Sciatic nerve (tissue), 2 donors: ENCODE measurements at regions not wholly inside any gene's neighbourhood (a gene's known extent, or its start where the extent isn't known, plus 50 kb on each side); places are given as distances from the start of the nearest gene placed in this dataset.
A peak's percentile ranks its signal among the peaks of the same experiment; 100 is the strongest.

Source experiments
- ATAC-seq: fragments of 200-7000 bp; cut with Tn5 transposase; one replicate; pipeline ENCODE4 v1.9.1; 2020; ENCODE audit warnings: mild to moderate bottlenecking, moderate library complexity
- DNase-seq: peaks from one replicate; pipeline ENCODE4 v3.0.0-alpha.2; 2020; ENCODE audit warnings: low spot score
- intact Hi-C: fragments of 100-400 bp; cut with DNase I; formaldehyde crosslinking; loops from one replicate; pipeline ENCODE4 v1.14.2; 2022
- donor health status: DM: no; HTN: no; CAD: no.
- donor health status: DM: no; HTN: no; CAD: no.

- DNase-seq: no peak
- intact Hi-C loops: no loop called here
- ATAC-seq: no peak
Observed at GRCh38 chr10:59558066-59558465, 151.6 kb downstream of the SLC16A9 start.

- no peak for ATAC-seq
- DNase-seq: no peak
- intact Hi-C loops: no loop called here
Observed at GRCh38 chr10:59557642-59558041, 152.0 kb downstream of the SLC16A9 start.

- intact Hi-C loops: no loop called here
Observed at GRCh38 chr10:59557052-59557451, 152.6 kb downstream of the SLC16A9 start.

GRCh38 chr10:59553162-59553900 lies 156.3 kb downstream of the SLC16A9 start:
- DNase-seq (no peak), ATAC-seq (no peak)
- intact Hi-C loops: no loop called here

More at GRCh38 chr10:59557052-59557451, 152.6 kb downstream of the SLC16A9 start:
- DNase-seq: no peak
- ATAC-seq: no peak

GRCh38 chr10:59550061-59550460 lies 159.6 kb downstream of the SLC16A9 start:
- ATAC-seq (no peak), DNase-seq (no peak)
- intact Hi-C loops: no loop called here

GRCh38 chr10:59538623-59539022 lies 171.0 kb downstream of the SLC16A9 start:
- ATAC-seq: no peak
- intact Hi-C loops: no loop called here
- no peak for DNase-seq

GRCh38 chr10:59537501-59537900 lies 172.1 kb downstream of the SLC16A9 start:
- intact Hi-C loops: no loop called here
- ATAC-seq (no peak), DNase-seq (no peak)

GRCh38 chr10:59536167-59537014 lies 173.3 kb downstream of the SLC16A9 start:
- DNase-seq (no peak), ATAC-seq (peak; percentile 99)
- intact Hi-C loops: no loop called here

- no peak for DNase-seq
- peak; percentile 74 for ATAC-seq
- intact Hi-C loops: no loop called here
Observed at GRCh38 chr10:59524348-59524747, 162.0 kb upstream of the FAM13C start.

GRCh38 chr10:59523851-59524250 lies 161.5 kb upstream of the FAM13C start:
- intact Hi-C loops: no loop called here
- DNase-seq: no peak
- ATAC-seq: no peak

GRCh38 chr10:59517996-59518395 lies 155.6 kb upstream of the FAM13C start:
- no peak for DNase-seq
- intact Hi-C loops: no loop called here
- ATAC-seq: no peak

GRCh38 chr10:59517341-59517899 lies 155.1 kb upstream of the FAM13C start:
- peak; percentile 22 for ATAC-seq
- DNase-seq: no peak
- intact Hi-C loops: no loop called here

GRCh38 chr10:59513558-59513957 lies 151.2 kb upstream of the FAM13C start:
- no peak for DNase-seq
- intact Hi-C loops: no loop called here
- ATAC-seq: no peak

GRCh38 chr10:59512951-59513350 lies 150.6 kb upstream of the FAM13C start:
- DNase-seq (no peak), ATAC-seq (no peak)

GRCh38 chr10:59508956-59509355 lies 146.6 kb upstream of the FAM13C start:
- no peak for DNase-seq
- intact Hi-C loops: no loop called here
- ATAC-seq: no peak

More at GRCh38 chr10:59512951-59513350, 150.6 kb upstream of the FAM13C start:
- intact Hi-C loops: no loop called here

GRCh38 chr10:59508296-59508695 lies 145.9 kb upstream of the FAM13C start:
- DNase-seq (no peak), ATAC-seq (no peak)
- intact Hi-C loops: no loop called here

- ATAC-seq (no peak), DNase-seq (no peak)
- intact Hi-C loops: no loop called here
Observed at GRCh38 chr10:59505926-59506325, 143.6 kb upstream of the FAM13C start.

GRCh38 chr10:59499460-59499859 lies 137.1 kb upstream of the FAM13C start:
- intact Hi-C loops: no loop called here
- DNase-seq (no peak), ATAC-seq (no peak)

- no peak for ATAC-seq
- DNase-seq: no peak
- intact Hi-C loops: no loop called here
Observed at GRCh38 chr10:59493017-59493416, 130.7 kb upstream of the FAM13C start.

GRCh38 chr10:59479426-59479825 lies 117.1 kb upstream of the FAM13C start:
- no peak for ATAC-seq
- DNase-seq: no peak
- intact Hi-C loops: no loop called here
